ENCODE measurements at regions not wholly inside any gene's neighbourhood (a gene's known extent, or its start where the extent isn't known, plus 50 kb on each side); places are given as distances from the start of the nearest gene placed in this dataset.

GRCh38 chrX:114058988-114059418 lies 524.9 kb upstream of the HTR2C start (continued):
- TF ChIP-seq ZNF318 (IDR thresholded peaks at IDR 0.05; ENCODE audit: borderline replicate concordance in 1 of 2, low read depth in 1 of 2): no peak
- no peak for TF ChIP-seq ZNF41 (CRISPR knock-in tag; conservative IDR thresholded peaks at IDR 0.05)
- TF ChIP-seq CHD2 (IDR thresholded peaks at IDR 0.05; ENCODE audit: low read depth, low read length): no peak
- no peak for TF ChIP-seq ZBTB8A (IDR thresholded peaks at IDR 0.05; ENCODE audit: partially characterized antibody)
- TF ChIP-seq KAT2B (IDR thresholded peaks at IDR 0.05; ENCODE audit: low read depth, low read length): no peak
- peak; percentile 92 for TF ChIP-seq CBFA2T2 (conservative IDR thresholded peaks at IDR 0.05)
- no peak for TF ChIP-seq ZFP91 (CRISPR knock-in tag; IDR thresholded peaks at IDR 0.05)
- TF ChIP-seq NR4A1 (CRISPR knock-in tag; IDR thresholded peaks at IDR 0.05): no peak
- TF ChIP-seq NR4A1 (tag; IDR thresholded peaks at IDR 0.05): no peak
- no peak for TF ChIP-seq ZNF830 (CRISPR knock-in tag; IDR thresholded peaks at IDR 0.05)
- TF ChIP-seq ELK3 (CRISPR knock-in tag; IDR thresholded peaks at IDR 0.05): no peak
- TF ChIP-seq TAF15 (IDR thresholded peaks at IDR 0.05; ENCODE audit: low read depth, low read length): no peak
- no peak for TF ChIP-seq ZNF436 (CRISPR knock-in tag; IDR thresholded peaks at IDR 0.05)
- TF ChIP-seq FOXJ3 (CRISPR knock-in tag; IDR thresholded peaks at IDR 0.05): no peak
- no peak for TF ChIP-seq EZH2 (IDR thresholded peaks at IDR 0.05; ENCODE audit: borderline replicate concordance, low read depth, low read length)
- TF ChIP-seq SAP30 (IDR thresholded peaks at IDR 0.05; ENCODE audit: borderline replicate concordance, insufficient read depth, low read depth, low read length, poor library complexity, severe bottlenecking): no peak

Measured in K562 (cell line).